Heart right ventricle (tissue), 16 donors: ENCODE measurements at regions not wholly inside any gene's neighbourhood (a gene's known extent, or its start where the extent isn't known, plus 50 kb on each side); places are given as distances from the start of the nearest gene placed in this dataset.

Experiments
- ATAC-seq, 8 donors: fragments of 200-7000 bp; cut with Tn5 transposase; one replicate each; pipeline ENCODE4 v1.9.1; 2020; ENCODE audit warnings: mild to moderate bottlenecking in 8 of 8, moderate library complexity in 8 of 8, moderate number of reproducible peaks in 1 of 8
- DNase-seq, 2 donors: peaks; one replicate each; pipeline ENCODE4 v3.0.0-alpha.2; 2020
- H3K27ac ChIP-seq, 10 donors: fragments of 200-600 bp; sonication (generic) in 2 of 10; one replicate each; pipeline versions ENCODE4 v1.5.0 to v1.8.0; 2020 to 2022; ENCODE audit warnings: mild to moderate bottlenecking in 3 of 10
- H3K27me3 ChIP-seq, 7 donors: fragments of 200-600 bp; one replicate each; pipeline ENCODE4 v1.8.0; 2021 to 2022; ENCODE audit warnings: mild to moderate bottlenecking in 2 of 7
- H3K36me3 ChIP-seq, 9 donors: fragments of 200-600 bp; sonication (generic) in 1 of 9; one replicate each; pipeline versions ENCODE4 v1.5.0 to v1.8.0; 2020 to 2022; ENCODE audit warnings: mild to moderate bottlenecking in 2 of 9
- H3K4me1 ChIP-seq, 9 donors: fragments of 200-600 bp; sonication (generic) in 1 of 9; one replicate each; pipeline versions ENCODE4 v1.5.0 to v1.8.0; 2020 to 2022; ENCODE audit warnings: mild to moderate bottlenecking in 4 of 9
- H3K4me3 ChIP-seq, 10 donors: fragments of 200-600 bp; sonication (generic) in 2 of 10; one replicate each; pipeline versions ENCODE4 v1.5.0 to v1.8.0; 2020 to 2022; ENCODE audit warnings: mild to moderate bottlenecking in 7 of 10, moderate library complexity in 2 of 10
- H3K9me3 ChIP-seq, 11 donors: fragments of 200-600 bp in 10 of 11; sonication (generic) in 2 of 11; one replicate each; pipeline versions ENCODE4 v1.5.0 to v1.8.0; 2013 to 2022; ENCODE audit warnings: mild to moderate bottlenecking in 2 of 11, control low read depth in 1 of 11, moderate library complexity in 1 of 11
- WGBS, 2 donors: extraction: QIAGEN DNeasy Blood & Tissue Kit; methylation state at CpG; one replicate each; pipeline ENCODE4 v1.1.7; 2013; ENCODE audit warnings: inconsistent platforms in 1 of 2; 5-methylcytosine and 5-hydroxymethylcytosine counted together
- intact Hi-C, 10 donors: fragments of 100-400 bp; cut with DNase I; formaldehyde crosslinking; loops; one replicate each; pipeline versions ENCODE4 v1.11.1 to v1.14.2; 2022
- TF ChIP-seq, protein P1 (sequence below), 9 donors: fragments of 200-600 bp; sonication (generic) in 2 of 9; IDR thresholded peaks; one replicate each; pipeline versions ENCODE4 v1.5.0 to v1.8.0; 2021 to 2022; ENCODE audit warnings: antibody characterized with exemption in 9 of 9, mild to moderate bottlenecking in 5 of 9, moderate library complexity in 1 of 9
- donor health status: Arrhythmogenic right ventricular cardiomyopathy.
- donor health status: ischemic (EF 13 %, LVEDD 7.1; RV severe dilation, severe dysfunction).
- donor health status: healthy with polysubstance abuse.
- donor health status: DM: no; HTN: yes; CAD: no.
- donor health status: DM: no; HTN: no; CAD: no.
- donor health status: ischemic (EF 25% LVEDD 6.9; RV normal size, moderate dysfunction).
- donor health status: ischemic (EF 25% LVEDD 5.7; RV mildly dilated, moderate dysfunction).
- donor health status: healthy.
- donor health status: DM: yes; HTN: yes; CAD: no.
- donor health status: Ischemic cardiomyopathy.
- donor health status: ischemic (EF 35%, LVEDD 5.7; RV mildly dilated, moderate dysfunction).
- donor health status: nonischemic (EF 11% LVEDD 7.7; RV severe dilation, severe dysfunction).
- donor health status: DM: yes; HTN: yes; CAD: no.
- donor health status: PGD.
- donor health status: ischemic (EF 29% LVEDD 5.4; RV normal size, mild dysfunction).
- donor health status: nonischemic (EF 23%, LVEDD 6.1; RV moderate dilation, normal function).

DNA sequence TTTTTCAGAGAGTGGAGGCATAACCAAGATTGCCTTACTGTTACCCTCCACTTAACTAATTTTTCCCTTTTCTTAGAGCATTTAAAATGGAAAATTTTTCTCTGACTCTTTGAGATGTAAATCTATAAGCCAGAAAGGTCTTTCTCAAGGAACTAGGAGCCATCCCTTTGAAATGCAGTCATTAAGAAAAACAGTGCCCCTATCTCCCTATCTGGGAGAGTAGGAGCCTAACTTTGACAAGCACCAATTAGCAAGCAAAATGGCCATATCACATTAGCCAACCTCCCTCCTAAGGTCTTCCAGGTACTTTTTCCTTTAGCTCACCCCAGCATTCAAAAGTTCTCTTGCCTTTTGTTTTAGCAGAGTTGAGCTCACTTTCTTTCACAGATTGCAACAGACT, 570.5 kb downstream of the EPHA7 start:
- no peaks in the 10 kb centered on the region for H3K4me1 ChIP-seq
- TF ChIP-seq, protein P1, sequence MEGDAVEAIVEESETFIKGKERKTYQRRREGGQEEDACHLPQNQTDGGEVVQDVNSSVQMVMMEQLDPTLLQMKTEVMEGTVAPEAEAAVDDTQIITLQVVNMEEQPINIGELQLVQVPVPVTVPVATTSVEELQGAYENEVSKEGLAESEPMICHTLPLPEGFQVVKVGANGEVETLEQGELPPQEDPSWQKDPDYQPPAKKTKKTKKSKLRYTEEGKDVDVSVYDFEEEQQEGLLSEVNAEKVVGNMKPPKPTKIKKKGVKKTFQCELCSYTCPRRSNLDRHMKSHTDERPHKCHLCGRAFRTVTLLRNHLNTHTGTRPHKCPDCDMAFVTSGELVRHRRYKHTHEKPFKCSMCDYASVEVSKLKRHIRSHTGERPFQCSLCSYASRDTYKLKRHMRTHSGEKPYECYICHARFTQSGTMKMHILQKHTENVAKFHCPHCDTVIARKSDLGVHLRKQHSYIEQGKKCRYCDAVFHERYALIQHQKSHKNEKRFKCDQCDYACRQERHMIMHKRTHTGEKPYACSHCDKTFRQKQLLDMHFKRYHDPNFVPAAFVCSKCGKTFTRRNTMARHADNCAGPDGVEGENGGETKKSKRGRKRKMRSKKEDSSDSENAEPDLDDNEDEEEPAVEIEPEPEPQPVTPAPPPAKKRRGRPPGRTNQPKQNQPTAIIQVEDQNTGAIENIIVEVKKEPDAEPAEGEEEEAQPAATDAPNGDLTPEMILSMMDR (IDR thresholded peaks at IDR 0.05) = no peak

DNA sequence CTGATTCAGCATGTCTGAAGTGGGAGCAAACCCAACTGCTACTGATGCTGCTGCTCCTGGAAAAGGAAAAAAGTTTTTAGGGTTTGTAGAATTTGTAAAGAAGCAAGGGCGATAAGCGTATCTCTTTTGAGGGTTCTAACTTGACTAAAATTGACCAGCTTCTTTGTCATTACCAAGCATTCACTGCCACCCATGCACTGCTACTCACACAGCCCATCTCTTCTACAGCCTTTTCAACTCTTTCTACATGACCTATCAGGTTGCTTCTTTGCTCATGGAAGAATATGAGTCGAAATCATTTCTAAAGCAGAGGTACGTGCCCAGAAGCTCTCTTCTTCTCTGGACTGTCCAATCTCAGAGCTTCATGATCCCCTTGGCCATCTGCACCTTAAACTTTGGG, 570.9 kb downstream of the EPHA7 start:
- Histone ChIP-seq H3K4me1 (no peaks in the 10 kb centered on the region), H3K9me3 (no peaks in the 10 kb centered on the region), H3K4me3 (no peak overlapping the region), H3K27me3 (no peaks in the 10 kb centered on the region), H3K27ac (no peak overlapping the region), H3K36me3 (no peaks in the 10 kb centered on the region)
- TF ChIP-seq, protein P1 (IDR thresholded peaks at IDR 0.05) = no peak
- WGBS, 2 donors = 76 to 82% methylated on average over 4 of the region's 4 CpGs
- DNase-seq (no peak), ATAC-seq (no peak)
- intact Hi-C loops = no loop called here

More for the DNA sequence above, 570.5 kb downstream of the EPHA7 start:
- no peaks in the 10 kb centered on the region for H3K9me3 ChIP-seq
- no peaks in the 10 kb centered on the region for H3K36me3 ChIP-seq
- H3K4me3 ChIP-seq = no peak overlapping the region
- DNase-seq (no peak), ATAC-seq (no peak)
- no peak overlapping the region for H3K27ac ChIP-seq
- no peaks in the 10 kb centered on the region for H3K27me3 ChIP-seq
- intact Hi-C loops = no loop called here

DNA sequence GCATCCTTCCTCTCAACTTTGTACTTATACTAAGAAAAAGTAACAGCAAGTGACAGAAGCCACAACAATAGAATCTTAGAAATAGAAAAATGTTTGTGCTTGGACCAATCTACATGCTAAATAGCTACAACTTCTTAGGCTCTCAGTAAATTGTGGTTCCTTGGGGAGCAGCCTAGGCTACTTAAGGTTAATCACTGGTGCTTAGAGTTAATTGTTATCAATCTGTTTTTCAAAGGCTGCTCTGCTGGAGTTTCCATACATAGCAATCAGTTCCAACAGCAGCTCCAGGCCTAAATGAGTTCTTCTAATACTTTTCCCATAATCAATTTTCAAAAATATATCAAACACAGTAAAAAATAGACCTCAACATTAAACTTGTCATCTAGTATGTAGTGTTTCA, 571.4 kb downstream of the EPHA7 start:
- TF ChIP-seq, protein P1 (IDR thresholded peaks at IDR 0.05) = no peak
- H3K4me3 ChIP-seq = no peak overlapping the region
- ATAC-seq (no peak), DNase-seq (no peak)
- no peaks in the 10 kb centered on the region for H3K27me3 ChIP-seq
- no peaks in the 10 kb centered on the region for H3K36me3 ChIP-seq
- no peak overlapping the region for H3K27ac ChIP-seq
- intact Hi-C loops = no loop called here
- no peaks in the 10 kb centered on the region for H3K4me1 ChIP-seq
- H3K9me3 ChIP-seq = no peaks in the 10 kb centered on the region

DNA sequence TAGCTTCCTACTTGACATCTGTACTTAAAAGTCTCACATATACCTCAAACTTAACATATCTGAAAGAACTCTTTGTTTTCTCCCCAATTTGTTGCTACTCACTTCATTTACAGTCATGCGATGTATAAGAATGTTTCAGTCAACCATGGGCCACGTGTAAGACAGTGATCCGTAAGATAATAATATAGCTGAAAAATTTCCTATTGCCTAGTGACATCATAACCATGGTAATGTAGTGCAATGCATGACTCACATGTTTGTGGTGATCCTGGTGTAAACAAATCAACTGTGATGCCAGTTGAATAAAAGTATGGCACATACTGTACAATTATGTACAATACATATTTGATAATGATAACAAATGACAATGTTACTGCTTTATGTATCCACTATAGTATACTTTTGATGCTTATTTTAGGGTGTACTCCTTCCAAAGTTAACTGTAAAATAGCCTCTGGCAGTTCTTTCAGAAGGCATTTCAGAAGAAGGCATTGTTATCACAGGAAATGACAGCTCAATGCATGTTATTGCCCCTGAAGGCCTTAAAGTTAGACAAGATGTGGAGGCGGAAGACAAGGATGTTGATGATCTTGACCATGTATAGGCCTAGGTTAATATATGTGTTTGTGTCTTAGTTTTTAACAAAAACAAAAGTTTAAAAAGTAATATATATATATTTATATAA, 579.0 kb downstream of the EPHA7 start:
- no peaks in the 10 kb centered on the region for H3K9me3 ChIP-seq
- H3K27me3 ChIP-seq = no peaks in the 10 kb centered on the region
- WGBS, 2 donors = 77 to 91% methylated on average over 4 of the region's 4 CpGs
- intact Hi-C loops = no loop called here
- TF ChIP-seq, protein P1 (IDR thresholded peaks at IDR 0.05) = no peak
- H3K27ac ChIP-seq = no peak overlapping the region
- DNase-seq (no peak), ATAC-seq (no peak)
- H3K4me3 ChIP-seq = no peak overlapping the region
- no peaks in the 10 kb centered on the region for H3K36me3 ChIP-seq
- H3K4me1 ChIP-seq = no peaks in the 10 kb centered on the region
